GM12875 (cell line): ENCODE measurements at regions not wholly inside any gene's neighbourhood (a gene's known extent, or its start where the extent isn't known, plus 50 kb on each side); places are given as distances from the start of the nearest gene placed in this dataset.

ENCODE experiments used
- H3K4me3 ChIP-seq: one replicate; pipeline ENCODE4 v1.5.1; 2011; ENCODE audit warnings: low read depth, low read length, control low read depth
- TF ChIP-seq, protein P1 (sequence below): IDR thresholded peaks from 2 replicates; pipeline ENCODE4 v1.5.1; 2011; ENCODE audit warnings: low read depth, mild to moderate bottlenecking, control low read depth, inconsistent platforms, low read length, moderate library complexity, borderline replicate concordance; ENCODE audit not compliant: insufficient read depth

DNA sequence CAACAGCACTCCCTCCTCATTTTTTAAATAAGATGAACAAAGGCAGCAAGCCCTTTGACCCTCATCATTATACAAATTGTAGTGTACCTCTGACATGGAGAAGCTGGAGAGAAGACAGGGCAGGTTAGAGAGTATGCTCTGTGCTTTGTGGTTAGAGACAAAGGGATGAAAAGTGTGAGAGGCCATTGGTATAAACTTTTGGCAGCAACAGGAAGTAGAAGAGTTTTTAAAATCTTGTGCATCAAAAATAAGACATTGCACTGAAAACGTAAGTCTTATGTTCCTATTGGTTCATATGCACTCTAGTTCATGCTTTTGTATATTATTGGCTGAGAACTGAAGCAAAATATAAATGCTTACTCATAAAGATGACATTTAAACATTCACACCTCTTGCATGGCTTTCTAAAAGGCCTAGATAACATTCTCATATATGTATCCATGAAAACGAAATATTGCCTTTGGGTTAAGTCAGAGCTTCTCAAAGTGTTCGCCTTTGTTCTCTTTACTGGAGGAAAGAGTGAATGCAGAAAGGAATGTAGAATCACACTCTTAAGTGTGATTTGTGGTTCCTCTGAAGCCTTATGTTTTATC is 158.0 kb downstream of the PALM2AKAP2 start:
- no peak overlapping the region for H3K4me3 ChIP-seq
- TF ChIP-seq, protein P1, sequence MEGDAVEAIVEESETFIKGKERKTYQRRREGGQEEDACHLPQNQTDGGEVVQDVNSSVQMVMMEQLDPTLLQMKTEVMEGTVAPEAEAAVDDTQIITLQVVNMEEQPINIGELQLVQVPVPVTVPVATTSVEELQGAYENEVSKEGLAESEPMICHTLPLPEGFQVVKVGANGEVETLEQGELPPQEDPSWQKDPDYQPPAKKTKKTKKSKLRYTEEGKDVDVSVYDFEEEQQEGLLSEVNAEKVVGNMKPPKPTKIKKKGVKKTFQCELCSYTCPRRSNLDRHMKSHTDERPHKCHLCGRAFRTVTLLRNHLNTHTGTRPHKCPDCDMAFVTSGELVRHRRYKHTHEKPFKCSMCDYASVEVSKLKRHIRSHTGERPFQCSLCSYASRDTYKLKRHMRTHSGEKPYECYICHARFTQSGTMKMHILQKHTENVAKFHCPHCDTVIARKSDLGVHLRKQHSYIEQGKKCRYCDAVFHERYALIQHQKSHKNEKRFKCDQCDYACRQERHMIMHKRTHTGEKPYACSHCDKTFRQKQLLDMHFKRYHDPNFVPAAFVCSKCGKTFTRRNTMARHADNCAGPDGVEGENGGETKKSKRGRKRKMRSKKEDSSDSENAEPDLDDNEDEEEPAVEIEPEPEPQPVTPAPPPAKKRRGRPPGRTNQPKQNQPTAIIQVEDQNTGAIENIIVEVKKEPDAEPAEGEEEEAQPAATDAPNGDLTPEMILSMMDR, result no peak

GRCh38 chr9:109939698-109940342 is 159.8 kb downstream of the PALM2AKAP2 start:
- H3K4me3 ChIP-seq, result no peak overlapping the region
- TF ChIP-seq, protein P1, result no peak

DNA sequence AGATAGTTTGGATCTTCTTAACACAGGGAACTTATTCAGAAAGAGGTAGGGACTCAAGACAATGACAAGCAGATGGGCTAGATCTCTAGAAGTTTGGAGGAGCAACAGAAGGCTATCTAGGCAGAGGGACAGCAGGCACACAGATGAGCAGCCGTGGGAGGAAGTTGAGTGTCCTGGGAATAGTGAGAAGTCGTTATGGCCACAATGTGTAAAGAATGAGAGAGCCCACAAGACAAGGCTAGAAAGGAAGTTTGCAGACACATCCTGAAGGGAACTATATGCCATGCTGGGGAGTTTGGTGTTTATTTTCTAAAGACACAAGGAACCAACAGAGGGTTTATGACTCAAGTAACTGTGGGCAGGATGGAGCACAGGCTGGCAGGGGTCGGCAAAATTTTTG is 160.6 kb downstream of the PALM2AKAP2 start:
- TF ChIP-seq, protein P1, result no peak
- no peak overlapping the region for H3K4me3 ChIP-seq

DNA sequence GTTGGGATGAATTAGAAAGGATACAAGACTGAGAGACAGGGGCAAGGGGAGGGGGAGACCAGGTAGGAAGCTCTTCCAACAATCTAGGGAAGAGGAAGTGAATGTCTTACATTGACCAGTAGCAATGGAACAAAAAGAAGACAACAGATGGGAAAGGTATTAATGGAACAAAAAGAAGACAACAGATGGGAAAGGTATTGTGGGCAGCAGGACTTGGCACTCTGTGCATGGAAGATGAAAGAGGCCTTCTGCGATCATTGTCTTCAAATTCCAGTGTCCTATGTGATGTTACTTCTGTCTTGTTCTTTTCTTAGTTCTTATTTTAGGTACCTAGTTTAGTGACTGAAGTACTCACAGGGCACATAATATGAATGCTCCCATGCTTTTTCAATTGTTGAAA is 161.8 kb downstream of the PALM2AKAP2 start:
- no peak overlapping the region for H3K4me3 ChIP-seq
- TF ChIP-seq, protein P1, result no peak

- no peak overlapping the region for H3K4me3 ChIP-seq
- TF ChIP-seq, protein P1, result no peak
Observed at GRCh38 chr9:109945573-109945972, 165.6 kb downstream of the PALM2AKAP2 start.

GRCh38 chr9:109948453-109948852 is 168.5 kb downstream of the PALM2AKAP2 start:
- H3K4me3 ChIP-seq, result no peak overlapping the region
- TF ChIP-seq, protein P1, result no peak
